AG10803 (cell line): ENCODE measurements at regions not wholly inside any gene's neighbourhood (a gene's known extent, or its start where the extent isn't known, plus 50 kb on each side); places are given as distances from the start of the nearest gene placed in this dataset.
"Not testable (repeated sequence)": the region's sequence is repeated elsewhere in the genome, so short reads cannot be mapped to it uniquely, and the experiment has no call there.

Experiments
- DNase-seq: peaks from one replicate; pipeline ENCODE4 v3.0.0; 2010; ENCODE audit warnings: low read depth
- H3K4me3 ChIP-seq: 2 replicates; pipeline ENCODE4 v1.5.1; 2011; ENCODE audit warnings: mild to moderate bottlenecking, low read length, control low read depth
- TF ChIP-seq, protein P1 (sequence below): conservative IDR thresholded peaks from 2 replicates; pipeline ENCODE4 v1.5.1; 2011; ENCODE audit warnings: mild to moderate bottlenecking, low read length, control low read depth, inconsistent platforms

DNA sequence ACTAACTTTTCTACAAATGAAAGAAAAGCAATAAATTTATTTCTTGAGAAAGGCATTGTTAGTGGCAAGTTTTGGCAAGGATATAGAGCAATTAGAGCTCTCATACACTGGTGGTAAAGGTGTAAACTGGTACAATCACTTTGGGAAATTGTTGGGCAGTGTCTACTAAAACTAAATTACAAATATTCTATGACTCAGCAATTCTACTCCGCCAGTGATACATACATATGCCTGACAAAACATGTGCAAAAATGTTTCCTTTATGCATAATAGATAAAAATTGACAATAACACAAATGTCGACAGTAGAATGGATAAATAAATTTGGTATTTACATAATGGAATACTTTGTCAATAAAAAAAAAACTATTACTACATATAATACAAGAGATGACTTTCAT, 96.3 kb upstream of the SATB2 start:
- TF ChIP-seq, protein P1, sequence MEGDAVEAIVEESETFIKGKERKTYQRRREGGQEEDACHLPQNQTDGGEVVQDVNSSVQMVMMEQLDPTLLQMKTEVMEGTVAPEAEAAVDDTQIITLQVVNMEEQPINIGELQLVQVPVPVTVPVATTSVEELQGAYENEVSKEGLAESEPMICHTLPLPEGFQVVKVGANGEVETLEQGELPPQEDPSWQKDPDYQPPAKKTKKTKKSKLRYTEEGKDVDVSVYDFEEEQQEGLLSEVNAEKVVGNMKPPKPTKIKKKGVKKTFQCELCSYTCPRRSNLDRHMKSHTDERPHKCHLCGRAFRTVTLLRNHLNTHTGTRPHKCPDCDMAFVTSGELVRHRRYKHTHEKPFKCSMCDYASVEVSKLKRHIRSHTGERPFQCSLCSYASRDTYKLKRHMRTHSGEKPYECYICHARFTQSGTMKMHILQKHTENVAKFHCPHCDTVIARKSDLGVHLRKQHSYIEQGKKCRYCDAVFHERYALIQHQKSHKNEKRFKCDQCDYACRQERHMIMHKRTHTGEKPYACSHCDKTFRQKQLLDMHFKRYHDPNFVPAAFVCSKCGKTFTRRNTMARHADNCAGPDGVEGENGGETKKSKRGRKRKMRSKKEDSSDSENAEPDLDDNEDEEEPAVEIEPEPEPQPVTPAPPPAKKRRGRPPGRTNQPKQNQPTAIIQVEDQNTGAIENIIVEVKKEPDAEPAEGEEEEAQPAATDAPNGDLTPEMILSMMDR: no peak
- no peak for DNase-seq
- H3K4me3 ChIP-seq: no peak overlapping the region

DNA sequence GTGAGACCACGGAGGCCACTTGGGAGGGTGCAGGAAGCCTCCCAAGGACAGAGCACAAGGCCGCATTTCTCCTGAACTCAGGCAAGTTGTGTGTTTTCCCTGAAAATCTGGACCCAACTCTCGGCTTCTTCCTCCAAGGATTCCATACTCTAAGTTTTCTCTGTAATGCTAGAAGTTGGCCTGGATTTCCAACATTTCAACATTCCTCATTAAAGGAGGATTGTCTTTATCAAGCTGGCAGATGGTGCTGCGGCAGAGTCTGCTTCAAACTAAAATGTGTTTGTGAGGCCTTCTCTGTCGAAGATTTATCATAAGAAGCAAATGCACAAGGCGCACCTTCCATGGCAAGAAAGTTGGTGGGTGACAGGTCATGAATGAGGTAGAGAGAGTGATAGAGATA, 94.4 kb upstream of the SATB2 start:
- DNase-seq: no peak
- H3K4me3 ChIP-seq: no peak overlapping the region
- TF ChIP-seq, protein P1: no peak

DNA sequence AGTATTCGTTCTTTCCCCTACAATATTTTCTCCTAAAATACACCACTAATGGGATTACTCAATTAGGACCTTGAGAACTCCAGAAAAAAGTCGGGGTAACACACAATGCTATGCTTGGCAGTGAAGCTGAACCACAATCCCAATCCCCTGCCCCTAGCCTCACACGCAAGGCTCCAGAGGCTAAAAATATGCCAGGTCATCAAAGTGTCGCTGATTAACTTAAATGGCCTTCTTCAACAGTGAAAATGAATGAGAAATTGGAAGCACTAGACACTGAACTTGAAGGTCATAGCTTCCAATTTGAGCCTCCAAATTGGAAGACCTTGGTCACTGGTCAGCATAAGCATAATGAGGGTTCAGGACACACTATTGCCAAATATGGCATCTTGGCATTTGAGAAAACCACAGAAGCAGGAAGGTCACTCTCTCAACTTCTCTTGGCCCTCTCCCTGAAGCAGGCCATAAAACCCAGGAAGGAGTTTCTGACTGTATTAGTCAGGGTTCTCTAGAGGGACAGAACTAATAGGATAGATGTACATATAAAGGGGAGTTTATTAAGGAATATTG, 86.0 kb upstream of the SATB2 start:
- no peak for DNase-seq
- H3K4me3 ChIP-seq: no peak overlapping the region
- TF ChIP-seq, protein P1: no peak

DNA sequence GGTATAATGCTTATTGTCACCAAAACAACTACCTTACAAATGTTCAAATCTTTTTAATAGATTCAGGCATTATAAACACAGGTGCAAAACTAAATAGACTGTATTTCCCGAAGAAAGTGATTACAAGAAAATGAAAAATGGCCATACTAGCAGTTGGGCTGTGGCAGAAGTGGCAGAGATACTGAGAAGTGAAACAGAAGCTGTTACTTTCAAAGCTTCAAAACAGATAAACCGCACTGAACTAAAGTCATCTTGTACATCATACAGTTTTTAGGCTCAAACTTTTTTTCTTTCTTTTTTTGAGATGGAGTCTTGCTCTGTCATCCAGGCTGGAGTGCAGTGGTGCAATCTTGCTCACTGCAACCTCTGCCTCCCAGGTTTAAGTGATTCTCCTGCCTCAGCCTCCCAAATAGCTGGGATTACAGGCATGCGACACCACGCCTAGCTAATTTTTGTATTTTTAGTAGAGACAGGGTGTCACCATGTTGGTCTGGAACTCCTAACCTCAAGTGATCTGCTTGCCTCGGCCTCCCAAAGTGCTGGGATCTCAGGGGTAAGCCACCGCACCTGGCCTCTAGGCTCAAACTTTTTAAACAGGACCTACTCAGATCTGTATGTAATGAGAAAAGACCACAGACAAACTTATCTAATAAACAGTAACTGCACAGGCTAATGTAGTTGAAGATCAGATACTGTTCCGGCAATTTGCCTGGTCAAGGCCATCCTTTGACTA, 77.9 kb upstream of the SATB2 start:
- TF ChIP-seq, protein P1: no peak
- H3K4me3 ChIP-seq: no peak overlapping the region
- no peak for DNase-seq

DNA sequence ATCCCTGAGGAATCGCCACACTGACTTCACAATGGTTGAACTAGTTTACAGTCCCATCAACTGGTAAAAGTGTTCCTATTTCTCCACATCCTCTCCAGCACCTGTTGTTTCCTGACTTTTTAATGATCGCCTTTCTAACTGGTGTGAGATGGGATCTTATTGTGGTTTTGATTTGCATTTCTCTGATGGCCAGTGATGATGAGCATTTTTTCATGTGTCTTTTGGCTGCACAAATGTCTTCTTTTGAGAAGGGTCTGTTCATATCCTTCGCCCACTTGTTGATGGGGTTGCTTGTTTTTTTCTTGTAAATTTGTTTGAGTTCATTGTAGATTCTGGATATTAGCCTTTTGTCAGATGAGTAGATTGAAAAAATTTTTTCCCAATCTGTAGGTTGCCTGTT, 76.1 kb upstream of the SATB2 start:
- DNase-seq, H3K4me3 ChIP-seq: not testable (repeated sequence)

DNA sequence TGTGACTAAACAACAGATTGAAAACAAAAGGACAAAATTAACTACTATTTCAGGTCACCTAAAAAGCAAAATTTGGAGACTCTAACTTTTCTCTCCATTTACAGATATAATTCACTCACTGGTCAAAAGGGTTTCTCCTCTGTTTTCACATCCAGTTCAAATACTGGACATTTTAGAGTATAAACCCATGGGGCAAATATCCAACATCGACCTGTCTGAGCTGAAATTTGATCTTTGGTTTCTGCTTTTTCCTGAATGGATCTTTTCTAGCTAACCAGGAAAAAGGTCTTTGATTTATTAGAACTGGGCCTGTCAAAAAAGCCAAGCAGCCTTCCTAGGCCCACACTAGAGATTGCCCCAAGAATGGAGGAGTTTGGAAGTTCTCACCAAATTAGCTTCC, 69.3 kb upstream of the SATB2 start:
- TF ChIP-seq, protein P1: no peak
- no peak for DNase-seq
- H3K4me3 ChIP-seq: no peak overlapping the region

DNA sequence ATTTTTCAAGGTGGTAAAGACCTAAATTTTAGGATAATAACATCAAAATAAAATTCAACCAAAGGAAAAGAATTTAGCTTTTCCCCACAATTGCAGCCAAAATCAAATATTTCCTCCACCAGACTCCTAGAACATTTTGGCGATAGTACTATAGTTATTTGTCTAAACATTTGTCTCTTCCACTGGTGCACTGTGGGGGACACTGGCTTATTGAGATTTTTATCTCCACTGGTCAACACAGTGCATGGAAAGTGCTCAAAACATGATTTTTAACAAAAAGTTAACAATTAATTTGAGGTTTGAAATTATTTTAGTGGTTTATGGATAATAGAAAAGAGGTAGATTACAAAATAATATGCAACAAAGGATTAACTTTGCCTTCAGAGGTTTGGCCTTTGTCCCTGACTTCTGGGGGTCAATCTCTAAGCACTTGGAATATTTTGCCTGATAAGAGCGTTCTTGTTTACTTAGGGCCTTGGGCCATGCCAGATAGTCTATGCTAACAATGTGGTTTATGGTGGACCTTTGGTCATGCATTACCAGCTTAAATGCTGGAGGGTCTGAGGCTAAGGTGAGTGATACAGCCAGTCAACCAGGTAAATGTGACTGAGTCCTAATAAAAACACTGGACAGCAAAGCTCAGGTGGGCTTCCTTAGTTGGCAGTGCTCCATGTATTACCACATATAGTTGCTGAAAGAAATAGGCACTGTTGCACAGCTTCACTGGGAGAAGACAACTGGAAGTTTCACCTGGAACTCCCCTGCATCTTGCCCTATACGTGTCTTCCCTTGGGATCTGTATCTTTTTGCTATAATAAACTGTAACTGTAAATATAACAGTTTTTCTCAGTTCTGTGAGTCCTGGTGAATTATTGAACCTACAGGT, 67.2 kb upstream of the SATB2 start:
- DNase-seq: no peak
- H3K4me3 ChIP-seq: no peak overlapping the region
- TF ChIP-seq, protein P1: no peak
